IPS-11a (cell line): ENCODE measurements at regions not wholly inside any gene's neighbourhood (a gene's known extent, or its start where the extent isn't known, plus 50 kb on each side); places are given as distances from the start of the nearest gene placed in this dataset.

ENCODE experiments used
- H3K4me3 ChIP-seq: one replicate; pipeline ENCODE4 v1.5.1; 2013; ENCODE audit warnings: low read depth, low read length, control low read depth

DNA sequence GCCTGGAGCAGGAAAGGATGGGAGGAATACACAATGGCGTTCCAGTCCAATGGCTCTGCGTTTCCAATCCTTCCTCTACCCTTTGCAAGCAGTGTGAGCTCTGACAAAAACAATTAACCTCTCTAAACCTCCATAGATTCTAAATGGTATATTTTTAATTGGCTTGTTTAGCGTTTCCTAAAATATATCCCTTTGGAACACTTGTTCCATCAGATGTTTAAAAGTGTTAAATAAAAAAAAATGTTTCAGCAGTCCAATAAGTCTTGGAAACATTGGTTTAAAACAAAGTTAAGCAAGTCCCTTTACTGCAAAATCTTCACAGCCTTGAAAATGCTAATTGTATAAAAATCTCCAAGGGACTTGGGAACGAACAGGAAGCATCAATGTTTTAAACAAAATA lies 432.3 kb upstream of the ARRDC4 start:
- H3K4me3 ChIP-seq: no peak overlapping the region

DNA sequence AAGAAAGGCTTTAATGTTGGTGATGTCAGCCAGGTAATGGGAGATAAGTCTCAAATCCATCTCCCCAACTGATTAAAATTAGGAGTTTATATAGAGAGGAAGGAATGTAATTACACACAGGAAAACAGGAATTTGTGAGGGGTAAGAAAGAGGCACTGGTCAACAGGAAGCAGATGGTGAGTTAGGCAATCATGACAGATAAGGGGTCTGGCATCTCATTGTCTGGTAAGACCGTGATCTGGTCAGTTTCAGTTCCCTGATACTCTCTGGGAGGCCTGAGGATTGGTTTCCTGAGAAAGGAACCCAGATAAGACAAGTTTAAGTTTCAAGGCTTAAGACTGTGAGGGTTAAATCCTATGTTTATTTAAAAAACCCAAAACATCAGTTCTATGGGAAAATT lies 414.7 kb upstream of the ARRDC4 start:
- no peak overlapping the region for H3K4me3 ChIP-seq

DNA sequence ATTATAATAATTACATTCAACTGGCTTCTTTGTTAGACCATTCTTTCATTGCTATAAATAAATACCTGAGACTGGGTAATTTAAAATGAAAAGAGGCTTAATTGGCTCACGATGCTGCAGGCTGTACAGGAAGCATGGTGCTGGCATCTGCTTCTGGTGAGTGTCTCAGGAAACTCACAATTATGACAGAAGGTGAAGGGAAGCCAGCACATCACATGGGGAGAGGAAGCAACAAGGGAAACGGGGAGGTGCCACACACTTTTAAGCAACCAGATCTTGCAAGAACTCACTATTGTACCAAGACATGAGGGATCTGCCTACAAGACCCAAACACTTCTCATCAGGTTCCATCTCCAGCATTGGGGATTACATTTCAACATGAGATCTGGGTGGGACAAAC lies 413.1 kb upstream of the ARRDC4 start:
- H3K4me3 ChIP-seq: no peak overlapping the region

DNA sequence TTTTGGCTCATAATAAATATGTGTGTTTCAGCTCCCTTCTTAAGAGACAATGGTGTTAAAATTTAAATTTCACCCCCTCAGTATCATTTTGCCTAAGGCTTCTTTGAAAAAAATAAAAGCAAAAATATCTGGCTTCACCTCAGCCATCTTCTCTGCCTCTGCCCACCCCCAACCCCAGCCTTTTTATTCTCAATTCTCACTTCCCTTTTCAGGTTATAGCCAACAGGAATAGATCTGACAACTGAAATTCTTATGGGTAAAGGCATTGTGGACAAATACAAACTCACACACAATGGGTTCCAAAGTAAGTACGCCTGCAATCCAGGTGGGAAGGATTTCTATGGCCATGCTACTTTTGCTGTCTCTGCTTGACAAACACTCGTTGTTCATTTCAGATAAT lies 399.0 kb upstream of the ARRDC4 start:
- no peak overlapping the region for H3K4me3 ChIP-seq

DNA sequence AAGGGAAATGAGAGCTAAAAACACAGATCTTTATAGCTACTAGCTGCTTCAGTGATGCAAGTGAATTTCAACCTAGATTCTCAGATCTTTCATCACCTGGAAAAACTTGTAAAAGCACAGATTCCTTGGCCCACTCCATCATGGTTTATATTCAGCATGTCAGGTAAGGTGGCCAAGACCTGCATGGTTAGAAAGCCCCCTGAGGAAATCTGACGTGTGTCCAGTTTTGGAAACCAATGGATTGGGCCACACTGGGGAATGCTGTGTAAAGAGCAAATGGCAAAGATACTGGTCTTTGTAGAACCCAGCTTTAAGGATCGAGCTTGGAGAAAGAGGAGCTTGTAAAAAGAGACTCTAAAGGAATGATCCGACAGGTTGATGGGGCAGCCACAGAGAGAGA lies 397.0 kb upstream of the ARRDC4 start:
- no peak overlapping the region for H3K4me3 ChIP-seq

DNA sequence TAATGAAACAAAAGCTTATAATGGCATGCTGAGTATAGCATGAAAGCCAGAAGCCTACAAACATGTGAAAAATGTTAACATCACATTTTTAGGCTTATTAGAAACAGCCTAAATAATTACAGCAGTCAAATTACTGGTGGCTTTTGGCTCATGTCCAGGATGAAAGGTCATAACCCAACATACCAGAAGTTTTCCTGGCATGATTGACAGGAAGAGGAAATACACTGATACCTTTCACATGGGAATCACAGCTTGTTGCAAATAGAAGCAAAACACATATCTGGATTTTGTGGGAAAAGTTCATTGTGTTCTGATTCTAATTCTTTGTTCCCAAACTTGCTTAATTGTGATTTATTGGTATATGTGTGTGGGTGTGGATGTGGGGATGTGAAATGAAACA lies 393.5 kb upstream of the ARRDC4 start:
- H3K4me3 ChIP-seq: no peak overlapping the region

DNA sequence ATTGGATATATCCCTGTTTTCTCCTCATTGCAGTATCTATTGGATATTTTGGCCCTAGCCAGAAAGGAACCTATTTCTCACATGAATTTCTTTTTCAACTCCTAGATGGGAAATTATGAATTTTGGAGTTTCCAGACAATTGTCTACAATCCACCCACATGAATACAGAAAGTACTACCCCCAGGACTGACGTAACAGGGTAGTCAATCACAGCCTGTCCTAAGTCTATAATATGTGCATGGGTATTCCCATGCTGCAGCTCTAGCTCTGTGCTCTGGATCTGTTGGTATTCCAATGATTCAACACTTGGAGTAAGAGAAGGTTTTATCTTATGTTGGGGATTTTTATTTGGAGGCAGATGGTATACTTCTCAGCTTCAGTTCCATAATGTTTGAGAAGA lies 393.1 kb upstream of the ARRDC4 start:
- H3K4me3 ChIP-seq: no peak overlapping the region

DNA sequence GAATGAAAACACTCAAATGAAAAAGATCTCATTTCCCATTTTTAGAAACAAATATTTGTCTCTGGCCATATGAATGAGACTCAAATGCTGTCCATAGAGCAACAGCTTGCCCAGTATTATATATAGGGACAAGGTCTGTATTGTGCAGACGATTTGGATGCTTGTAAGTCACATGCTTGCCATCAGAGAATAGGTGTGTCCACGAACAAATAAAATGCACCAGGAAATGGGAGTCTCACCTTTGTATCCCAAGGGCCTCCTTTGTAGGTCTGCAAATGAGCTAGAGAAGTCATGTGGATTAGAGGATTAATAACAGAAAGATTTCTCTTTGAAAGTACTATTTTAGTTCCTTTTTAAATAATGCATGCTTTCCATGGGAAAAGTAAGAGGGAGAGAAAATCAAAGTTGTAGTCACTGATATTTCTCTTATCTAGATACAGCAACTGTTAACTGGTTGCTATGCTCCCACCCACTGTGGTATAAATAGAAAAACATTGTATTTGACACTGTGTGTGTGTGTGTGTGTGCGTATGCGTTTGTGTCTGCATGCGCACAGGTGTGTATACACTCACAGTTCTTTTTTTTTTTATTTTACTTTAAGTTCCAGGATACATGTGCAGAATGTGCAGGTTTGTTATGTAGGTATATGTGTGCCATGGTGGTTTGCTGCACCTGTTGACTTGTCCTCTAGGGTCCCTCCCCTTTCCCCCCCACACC lies 383.4 kb upstream of the ARRDC4 start:
- H3K4me3 ChIP-seq: no peak overlapping the region

DNA sequence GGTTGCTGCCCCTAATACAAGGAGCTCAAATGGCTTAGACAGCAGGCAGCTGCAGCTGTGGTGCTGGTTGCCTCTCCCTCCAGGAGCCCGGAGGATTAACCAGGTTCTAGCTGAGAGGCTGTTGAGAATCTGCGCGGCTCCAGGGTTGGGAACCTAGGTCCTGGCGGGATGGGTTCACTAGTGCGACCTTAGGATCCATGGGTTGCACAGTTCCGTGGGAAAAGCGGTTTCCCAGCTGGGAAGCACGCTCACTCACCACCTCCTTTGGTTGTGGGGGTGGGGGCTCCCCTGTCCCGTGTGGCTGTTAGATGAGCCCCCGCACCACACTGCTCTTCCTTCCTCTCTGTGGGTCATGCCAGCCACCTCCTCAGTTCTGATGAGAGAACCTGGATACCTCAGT lies 375.1 kb upstream of the ARRDC4 start:
- no peak overlapping the region for H3K4me3 ChIP-seq

DNA sequence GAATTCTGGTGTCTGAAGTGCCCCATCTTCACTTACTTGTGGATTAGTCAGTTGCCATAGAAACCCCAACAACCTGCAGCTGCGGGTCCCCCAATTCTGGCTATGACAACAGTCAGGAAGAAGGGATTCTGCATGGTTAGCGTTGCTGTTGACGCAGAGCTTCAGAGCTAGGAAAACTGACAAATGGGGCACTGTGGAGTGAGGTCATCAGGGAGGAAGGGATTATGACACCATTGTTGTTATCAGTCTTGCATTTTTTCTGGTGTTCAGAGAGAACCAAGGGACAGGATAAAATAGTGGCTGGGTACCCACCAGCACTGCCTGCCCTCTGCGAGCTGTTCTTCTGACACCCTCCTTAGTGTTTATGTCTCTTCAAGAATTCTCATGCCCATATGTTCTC lies 367.7 kb upstream of the ARRDC4 start:
- H3K4me3 ChIP-seq: no peak overlapping the region

DNA sequence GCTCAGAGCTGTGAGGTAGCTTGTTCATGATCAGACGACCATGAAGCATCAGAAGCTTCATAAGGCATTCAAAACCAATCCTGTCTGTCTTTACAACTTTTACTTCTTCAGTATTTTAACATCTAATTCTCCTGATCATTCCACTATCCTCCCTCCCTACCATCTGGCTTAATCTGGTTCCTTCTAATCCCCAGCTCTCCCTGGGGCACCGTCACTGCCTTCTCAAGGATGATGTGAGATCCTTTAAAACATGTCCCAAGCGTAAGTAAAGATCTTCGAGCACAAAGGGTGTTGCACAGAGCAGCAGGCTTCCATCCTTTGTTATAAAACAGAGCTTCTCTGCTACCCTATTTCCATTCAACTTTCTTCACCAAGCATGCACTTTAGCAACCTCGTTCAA lies 362.7 kb upstream of the ARRDC4 start:
- H3K4me3 ChIP-seq: no peak overlapping the region

DNA sequence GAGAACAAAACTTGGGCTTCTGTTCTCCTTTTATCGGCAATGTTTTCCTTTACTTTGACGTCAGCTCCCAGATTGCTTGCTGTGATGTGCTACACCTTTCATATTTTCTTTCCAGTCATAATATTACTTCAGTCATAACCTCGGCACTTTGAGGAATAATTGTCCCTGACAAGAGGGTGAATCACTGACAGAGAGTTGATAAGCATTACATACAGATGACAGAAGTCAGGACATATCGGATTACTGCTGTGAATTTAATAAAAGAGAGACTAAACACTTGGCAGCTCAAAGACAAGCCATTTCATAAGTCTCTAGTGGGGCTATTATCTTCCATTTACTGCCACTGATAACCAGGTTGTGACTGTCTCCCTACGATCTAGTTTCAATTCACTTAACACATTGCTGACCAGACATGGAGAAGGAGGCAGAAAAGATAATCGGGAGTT lies 362.1 kb upstream of the ARRDC4 start:
- H3K4me3 ChIP-seq: no peak overlapping the region

DNA sequence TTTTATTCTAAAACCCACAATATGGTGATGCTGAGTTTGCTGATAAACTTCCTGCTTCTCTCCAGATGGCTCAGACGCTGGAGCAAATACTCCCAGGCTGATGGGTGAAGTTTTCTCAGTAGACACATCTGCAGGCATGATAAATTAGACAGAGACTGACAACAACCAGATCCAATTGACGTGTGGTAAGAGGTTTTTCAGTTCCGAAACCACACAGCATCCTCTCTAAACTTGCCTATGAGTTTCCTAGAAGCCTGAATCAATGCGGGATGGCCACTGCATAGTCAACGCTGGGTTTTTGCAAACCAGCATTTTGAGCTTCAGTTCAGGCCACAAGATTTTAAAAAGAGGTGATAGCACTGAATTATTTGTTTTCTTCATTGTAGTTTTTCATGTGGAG lies 360.3 kb upstream of the ARRDC4 start:
- no peak overlapping the region for H3K4me3 ChIP-seq

DNA sequence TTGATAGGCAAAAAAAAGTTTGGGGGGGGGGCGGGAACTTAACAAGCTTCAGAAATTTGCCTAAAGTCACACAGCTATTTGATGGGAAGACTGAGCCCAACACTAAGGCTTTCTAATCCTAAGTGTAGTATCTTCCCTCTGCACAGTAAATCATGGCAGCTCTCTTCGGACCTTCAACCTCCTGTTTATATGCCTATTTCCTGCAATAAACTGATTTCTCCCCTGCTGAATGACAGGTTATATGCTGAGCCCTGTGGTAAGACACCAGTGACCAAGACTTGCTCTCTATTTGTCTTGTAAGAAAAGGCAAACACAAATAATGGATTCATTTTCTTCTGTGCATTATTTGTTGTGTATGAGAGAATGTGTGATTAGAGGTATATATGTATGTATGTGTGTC lies 355.8 kb upstream of the ARRDC4 start:
- H3K4me3 ChIP-seq: no peak overlapping the region

DNA sequence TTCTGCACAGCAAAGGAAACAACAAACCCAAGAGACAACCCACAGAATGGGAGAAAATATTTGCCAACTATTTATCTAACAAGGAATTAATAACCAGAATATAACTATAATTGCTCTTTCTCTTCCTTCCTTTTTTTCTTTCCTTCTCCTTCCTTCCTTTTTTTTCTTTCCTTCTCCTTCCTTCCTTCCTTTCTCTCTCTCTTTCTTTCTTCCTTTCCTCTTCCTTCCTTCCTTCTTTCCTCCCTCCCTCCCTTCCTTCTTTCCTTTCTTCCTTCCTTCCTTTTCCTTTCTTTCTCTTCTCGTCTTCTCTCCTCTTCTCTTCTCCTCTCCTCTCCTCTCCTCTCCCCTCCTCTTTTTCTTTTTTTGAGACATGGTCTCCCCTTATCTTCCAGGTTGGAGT lies 345.4 kb upstream of the ARRDC4 start:
- no peak overlapping the region for H3K4me3 ChIP-seq

DNA sequence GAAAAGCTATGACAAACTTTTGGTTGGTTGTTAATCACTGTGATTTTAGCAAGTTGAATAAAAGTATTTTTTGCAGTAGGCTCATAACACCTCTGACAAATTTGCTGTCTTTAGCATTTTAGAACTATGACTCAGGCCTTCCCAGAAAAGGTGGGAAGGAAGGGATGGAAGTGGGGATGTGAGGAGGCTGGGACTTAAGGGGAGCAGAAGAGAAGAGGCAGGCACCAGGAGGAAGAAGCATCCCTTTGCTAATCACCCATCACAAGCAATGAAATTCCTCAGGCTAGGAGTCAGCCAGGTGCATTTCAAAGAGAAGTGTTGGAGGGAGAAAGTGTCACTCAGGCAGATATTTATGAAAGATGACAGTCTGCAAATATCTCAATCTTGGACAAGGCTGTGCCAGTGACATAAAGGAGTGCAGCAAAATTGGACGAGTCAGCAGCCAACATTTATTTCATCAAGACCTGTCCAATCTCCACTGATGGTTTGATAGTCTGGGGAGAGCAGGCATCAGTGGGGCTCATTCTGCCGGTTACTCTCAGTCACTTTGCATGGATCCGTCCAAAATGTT lies 337.3 kb upstream of the ARRDC4 start:
- H3K4me3 ChIP-seq: no peak overlapping the region

DNA sequence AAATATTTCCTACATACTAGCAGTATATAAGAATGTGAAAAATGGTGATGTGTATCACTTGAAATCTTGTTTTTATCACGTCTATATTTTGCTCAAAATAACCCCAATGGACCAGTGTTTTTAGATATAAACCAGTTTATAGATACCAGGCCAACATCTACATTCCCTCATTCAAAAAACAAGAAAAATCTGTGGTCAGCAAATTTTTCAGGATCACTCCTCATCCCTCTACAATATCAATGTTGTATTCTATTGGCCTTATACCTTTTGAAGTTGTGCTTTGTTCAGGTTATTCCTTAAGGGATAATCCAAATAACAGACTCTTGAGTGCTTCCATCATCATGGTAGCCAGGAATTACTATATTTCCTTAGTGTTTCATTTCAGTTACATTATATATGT lies 332.9 kb upstream of the ARRDC4 start:
- H3K4me3 ChIP-seq: no peak overlapping the region

DNA sequence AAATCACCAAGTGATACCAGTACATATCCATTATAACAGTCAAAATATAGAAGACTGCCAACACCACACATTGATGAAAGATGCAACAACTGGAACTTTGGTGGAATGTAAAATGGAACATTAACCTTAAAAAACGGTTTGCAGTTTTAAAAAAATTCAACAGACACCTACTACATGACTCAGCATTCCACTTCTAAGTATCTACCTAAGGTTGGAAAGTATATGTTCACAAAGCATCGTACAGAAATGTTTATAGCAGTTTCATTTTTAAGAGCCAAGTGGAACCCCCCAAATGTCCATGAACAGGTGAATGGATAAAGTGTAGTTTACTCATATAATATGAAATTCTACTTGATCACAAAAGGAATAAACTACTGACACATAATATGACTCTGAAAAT lies 314.7 kb upstream of the ARRDC4 start:
- H3K4me3 ChIP-seq: no peak overlapping the region

DNA sequence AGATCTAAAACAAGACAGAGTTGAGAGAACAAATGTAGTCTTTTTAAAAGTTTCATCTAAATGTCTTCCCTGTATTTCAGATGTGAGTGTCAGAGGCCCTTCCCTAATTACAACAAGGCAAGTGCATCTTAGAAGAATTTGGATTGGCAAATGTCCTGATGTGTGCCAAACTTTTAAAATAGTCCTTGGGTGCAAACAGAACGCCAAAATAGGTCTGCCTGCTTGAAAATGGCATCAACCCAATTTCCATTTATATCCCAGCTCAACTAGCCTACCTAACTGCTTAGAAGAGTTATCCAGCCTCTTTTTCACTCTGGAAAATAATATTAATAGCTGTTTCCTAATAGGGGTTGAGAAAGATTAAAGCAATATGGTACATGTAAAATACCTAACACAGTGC lies 311.8 kb upstream of the ARRDC4 start:
- no peak overlapping the region for H3K4me3 ChIP-seq

DNA sequence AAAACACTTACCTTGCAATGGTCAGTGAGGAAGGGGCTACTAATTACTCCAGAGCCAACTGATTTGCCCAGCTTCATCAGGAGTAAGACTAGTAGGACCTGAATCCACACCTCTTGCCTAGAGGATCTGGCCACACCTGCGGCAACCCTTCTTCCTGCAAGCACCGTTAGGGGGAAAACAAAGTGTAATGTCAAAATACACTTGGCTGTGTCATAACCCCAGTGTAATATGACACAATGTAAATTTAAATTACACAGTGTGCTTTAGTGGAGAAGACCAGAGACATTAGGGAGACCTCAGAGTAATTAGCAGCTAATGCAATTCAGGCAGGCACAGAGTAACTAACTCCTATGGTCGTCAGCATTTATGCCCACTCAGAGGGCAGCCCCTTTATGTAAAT lies 308.5 kb upstream of the ARRDC4 start:
- H3K4me3 ChIP-seq: no peak overlapping the region

DNA sequence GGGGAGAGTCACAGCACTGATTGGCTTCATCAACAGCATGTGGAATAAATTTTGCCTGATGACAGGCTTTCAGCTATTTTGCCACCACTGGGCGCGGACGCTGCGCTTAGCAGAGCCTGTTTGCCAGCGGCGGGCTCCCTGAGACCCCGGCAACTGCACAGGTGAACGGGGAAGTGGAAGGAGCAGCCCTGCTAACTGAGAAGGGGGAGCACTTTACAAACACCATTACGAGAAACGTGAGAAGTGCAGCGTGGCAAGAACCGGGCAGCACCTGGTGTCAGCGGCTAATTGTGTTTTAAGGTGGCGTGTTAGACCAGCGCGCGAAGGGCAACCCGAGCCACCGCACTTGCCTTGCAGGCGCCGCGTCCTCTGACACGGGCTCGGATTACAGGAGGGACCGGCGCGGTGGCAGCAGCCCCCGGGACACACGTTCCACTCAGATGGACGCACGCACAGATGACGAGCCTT lies 307.8 kb upstream of the ARRDC4 start:
- peak overlapping the region; percentile 27 for H3K4me3 ChIP-seq

DNA sequence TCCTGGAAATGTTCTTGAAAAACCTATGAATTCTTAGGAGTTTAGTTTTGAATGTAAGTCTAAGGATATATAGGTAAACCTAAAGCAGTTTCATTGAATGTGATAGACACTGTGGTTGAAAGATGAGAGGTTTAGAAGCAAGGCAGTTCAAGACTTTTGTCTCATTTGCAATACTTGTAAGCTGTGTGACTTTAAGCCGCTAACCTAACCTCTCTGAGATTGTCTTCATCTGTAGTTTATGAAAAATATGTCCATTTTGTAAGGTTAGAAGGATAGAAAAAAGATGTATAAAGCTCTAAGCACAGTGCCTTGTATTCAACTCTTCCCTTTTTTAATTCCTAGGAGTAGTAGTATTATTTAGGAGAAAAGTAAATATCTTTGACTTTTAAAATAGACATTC lies 306.6 kb upstream of the ARRDC4 start:
- no peak overlapping the region for H3K4me3 ChIP-seq

DNA sequence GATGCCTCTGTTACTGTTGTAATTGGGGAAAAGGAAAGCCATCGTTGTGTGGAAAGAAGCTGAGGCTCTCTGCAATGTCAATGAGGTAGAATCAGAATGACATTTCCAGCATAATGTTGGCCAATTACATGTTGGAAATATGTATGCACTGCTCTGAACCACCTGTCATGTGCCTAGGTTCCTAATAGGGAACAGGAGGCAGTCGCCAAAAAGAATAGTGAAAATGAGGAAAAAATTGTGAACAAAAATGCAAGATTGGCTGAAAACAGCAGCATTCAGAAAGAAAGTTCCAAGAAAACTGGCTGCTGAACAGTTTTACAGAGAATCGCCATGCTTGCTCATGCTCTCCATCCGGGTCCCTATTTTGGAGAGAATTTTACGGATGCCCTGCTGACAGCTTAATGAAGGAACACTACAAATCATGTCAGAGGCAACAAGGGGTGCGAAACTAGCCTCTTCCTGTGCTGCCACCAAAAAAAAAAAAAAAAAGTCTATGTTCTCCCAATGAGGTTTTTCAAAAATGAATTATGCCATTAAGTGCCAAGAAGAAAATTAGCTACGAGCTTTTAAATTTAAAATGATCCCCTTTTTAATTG lies 305.9 kb upstream of the ARRDC4 start:
- no peak overlapping the region for H3K4me3 ChIP-seq
